ENCODE measurements at regions not wholly inside any gene's neighbourhood (a gene's known extent, or its start where the extent isn't known, plus 50 kb on each side); places are given as distances from the start of the nearest gene placed in this dataset.

DNA sequence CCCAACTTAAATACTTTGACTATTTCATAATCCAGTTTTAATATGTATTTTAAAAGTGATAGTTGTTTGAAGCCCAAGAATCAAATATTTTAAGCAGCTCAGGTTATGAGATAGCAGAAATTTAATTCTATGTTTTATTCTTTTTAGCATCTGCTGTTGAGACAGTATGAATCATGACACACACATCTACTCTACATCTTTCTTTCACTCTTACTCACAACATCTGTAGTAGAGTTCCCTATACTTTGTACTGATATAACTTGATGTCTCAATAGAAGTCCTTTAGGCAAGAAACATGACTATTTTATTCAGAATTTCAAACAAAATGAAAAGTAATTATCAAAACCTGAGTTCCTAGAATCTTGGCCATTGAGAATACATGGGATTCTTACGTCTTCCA lies 187.9 kb upstream of the GNPDA2 start:
- DNase-seq: no peak

DNA sequence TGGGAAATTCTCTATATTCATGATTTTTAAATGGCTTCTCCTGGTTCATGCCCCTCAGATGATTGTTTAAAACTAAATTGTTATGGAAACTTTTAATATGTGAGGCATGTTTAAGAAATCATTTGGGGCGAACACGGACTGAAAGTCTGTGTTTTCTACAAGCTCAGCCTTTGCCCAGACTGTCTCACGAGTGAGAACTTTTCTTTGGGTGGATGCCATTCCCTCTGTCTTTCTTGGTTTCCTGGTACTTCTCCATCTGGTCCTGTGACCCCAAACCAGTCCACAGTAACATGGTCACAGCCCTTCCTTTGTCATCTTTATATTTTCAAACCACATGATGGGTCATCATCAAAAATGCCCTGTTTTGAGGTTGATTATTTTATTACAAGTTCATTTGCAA lies 186.6 kb upstream of the GNPDA2 start:
- DNase-seq: no peak

DNA sequence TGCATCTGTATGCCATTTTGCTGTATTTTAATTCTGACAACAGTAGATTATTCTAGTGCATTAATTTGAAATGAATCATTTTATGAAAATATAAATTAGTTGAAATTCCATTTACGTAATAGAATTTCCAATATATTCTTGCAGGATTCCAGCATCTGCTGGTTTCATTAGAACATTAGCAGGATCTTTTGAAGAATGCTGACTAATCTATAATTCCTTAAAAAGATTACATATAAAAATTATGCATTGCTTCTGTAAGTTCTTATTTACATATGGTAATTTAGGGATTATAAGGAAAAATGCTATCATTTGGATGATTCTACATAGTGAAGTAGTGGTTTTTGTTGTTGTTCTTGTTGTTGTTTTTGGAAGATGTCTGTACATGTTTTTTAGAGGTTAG lies 182.2 kb upstream of the GNPDA2 start:
- no peak for DNase-seq

DNA sequence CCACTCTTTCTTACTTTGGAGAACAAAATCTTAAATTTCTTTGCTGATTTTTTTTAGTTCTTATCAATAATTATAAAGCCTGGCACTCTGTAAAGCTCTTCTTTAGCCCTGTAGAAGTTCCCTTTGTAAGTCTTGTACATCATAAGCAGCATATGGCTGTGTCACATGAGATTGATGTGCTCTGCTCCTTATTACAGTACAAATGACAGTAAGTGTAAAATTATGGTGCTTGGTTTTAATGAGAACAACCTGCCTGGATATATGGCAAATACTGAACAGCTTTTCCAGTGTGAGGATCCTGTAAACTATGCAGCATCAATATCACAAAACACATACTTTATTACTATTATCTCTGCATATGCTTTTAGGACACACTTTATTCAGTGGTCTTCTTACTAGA lies 145.9 kb upstream of the GNPDA2 start:
- DNase-seq: no peak

DNA sequence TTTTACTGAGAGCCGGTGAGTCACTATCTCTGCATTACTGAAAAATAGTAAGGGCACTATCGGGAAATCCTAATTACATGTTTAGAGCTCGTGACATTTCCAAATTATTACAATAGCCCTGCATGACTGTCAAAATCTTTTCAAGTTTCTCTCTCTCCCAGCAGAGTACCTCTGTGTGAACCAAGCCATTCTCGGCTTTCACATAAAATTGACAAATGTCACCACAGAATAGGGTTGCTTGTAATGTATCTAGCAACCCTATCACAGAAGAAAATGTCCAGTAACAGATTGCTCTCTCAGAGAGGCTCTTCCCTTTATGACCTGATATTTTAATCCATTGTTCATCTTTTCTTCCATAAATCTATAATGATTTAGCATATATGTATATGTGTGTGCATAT lies 144.8 kb upstream of the GNPDA2 start:
- DNase-seq: no peak

DNA sequence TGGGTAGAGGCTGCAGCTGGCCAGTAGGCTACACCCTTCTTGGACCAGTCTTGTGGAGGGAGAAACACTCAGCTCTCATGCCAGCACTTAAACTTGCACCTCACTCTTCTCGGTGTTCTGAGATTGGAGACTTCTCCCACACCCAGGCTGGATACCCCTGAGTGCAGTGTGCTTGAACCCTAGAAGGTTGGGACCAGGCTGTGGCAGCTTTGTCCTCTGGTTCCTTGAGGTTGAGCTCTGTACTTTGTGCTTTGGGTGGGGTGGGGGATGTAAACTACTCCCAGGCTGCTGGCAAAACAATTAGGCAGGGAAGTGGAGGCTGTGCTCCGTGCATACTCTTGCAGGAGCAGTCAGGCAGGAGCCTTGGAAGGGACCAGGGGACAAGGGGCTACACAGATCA lies 143.6 kb upstream of the GNPDA2 start:
- DNase-seq: no peak

DNA sequence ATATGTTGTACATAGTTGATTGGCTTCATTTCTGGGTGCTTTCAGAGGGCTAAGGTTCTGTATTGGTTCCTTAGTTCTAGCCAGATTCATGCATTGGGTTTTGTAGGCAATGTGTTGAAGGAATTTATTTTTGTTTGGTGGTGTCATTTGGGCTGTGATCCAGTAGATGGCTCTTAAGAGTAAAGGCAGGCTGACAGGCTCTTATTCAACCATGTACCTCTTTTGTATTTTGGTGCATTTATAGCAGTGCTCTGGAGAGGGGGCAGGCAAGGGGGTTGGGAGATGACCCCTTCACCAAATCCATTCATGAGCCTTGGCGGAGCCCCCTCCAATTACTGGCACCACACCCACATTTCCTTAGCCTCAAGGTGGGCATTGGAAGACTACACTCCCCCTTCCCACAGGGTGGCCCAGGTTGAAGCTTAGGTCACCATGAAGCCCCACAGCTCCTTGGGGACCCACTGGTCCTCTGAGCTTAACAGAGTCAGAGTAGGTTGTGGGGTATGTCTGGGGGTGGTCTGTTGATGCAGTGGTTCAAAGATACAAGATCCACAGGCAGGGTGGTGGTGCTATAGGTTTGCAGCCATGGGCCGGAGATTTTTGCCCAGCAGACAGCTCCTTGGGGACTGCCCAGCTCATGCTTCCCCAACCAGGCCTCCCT lies 143.0 kb upstream of the GNPDA2 start:
- no peak for DNase-seq

DNA sequence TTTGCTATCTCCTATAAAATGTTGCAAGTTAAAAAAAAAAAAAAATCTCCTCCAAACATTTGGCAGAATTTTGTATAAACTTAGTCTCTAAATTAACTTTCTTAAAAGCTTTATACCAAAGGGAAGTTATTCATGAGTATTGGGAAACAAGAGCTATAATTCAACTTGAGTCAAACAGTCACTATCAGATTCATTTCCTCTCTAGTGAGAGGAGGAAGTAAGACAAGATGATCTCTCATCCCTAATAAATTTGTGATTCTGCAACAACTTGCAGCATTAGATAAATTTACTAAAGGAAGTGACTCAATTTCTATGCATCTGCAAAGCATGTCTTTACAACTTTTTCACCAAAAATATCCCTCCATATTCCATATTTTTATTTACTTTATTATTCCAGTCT lies 135.4 kb upstream of the GNPDA2 start:
- DNase-seq: no peak

DNA sequence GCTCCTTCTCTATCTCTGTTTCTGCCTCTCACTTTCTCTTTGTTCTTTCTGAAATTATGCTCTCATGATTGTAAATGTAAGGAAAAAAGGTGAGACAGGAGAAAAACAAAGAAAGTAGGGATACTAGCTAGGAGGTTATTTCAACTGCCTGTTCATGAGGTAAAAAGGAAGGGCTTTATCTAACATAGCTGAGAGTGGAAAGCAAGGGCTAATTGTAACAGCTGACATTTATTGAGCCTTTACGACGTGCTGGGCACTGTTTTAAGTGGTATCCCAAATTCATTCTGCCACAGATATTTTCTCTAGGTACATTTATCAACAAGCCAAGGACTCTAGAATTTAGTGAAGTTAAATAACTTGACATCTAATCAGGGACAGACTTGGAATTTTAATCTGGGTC lies 133.1 kb upstream of the GNPDA2 start:
- DNase-seq: no peak

DNA sequence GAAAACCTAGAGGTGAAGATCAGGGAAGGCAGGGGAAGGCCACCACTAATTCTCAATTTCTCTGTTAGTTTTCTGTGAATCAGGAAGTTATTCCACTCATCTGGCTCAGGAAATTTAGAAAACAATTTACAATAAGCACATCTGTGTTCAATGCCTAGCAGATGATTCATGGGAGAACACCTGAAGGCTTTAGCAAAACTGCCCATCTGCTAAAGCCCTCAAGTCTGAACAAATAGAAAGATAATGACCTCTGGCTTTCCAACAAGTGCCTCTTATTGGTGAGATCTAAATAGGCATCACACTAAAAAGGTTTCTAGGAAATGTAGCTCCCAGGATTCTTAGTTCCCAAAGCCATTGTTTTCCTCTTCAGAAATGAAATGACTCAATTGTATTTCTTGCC lies 122.1 kb upstream of the GNPDA2 start:
- no peak for DNase-seq

DNA sequence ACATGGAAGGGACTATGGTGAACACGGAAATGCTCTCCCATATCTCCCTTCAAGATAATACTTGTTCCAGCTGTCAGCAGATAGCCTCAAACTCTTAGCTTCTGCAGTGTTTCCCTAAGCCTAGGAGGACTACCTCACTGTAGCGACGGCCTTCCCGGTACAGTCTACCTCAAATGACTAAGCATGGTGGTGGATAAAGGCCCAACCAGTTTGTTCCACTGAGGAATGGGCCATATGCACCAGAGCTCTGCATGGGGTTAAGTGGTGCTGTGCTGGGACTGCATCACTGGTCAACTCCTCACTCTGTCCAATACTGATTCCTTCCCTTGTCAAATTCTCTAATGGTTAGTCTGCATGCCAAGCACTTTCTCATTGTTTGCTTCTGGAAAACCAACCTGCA lies 119.6 kb upstream of the GNPDA2 start:
- no peak for DNase-seq

DNA sequence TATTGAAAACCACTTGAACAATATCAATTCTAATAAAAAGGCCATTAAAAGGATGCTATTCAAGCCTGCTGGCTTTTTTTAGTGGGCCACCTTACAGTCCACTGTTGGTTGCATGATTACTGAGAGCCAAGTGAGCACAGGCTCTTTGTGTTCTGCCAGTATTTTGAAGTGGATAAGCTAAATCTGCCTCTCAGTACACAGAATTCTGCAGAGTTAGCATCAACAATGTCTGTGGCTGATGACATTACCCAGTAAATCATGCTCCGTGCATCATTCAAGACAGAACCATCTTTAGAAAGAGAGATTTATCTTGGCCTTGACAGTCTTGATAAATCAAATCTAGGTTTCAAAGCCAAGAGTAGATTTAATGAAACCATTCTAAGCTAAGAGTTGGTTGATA lies 119.0 kb upstream of the GNPDA2 start:
- DNase-seq: no peak

DNA sequence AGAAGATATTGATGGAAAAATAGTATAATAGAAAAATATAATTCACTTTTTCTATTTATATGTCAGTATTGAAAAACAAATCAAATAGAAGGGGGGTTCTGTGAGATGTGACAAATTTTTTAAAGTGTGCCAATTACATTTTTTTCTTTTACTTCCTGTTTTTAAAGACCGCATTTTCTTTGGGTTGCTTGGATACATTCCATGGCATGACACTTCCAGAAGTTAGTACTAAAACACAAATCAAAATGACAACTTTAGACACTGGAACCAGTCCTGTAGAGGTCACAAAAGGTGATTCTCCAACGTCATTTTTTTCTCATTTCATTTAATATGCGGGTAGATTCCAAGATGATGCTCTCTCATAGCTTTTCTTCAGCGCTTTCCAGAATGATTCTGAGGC lies 116.2 kb upstream of the GNPDA2 start:
- no peak for DNase-seq

DNA sequence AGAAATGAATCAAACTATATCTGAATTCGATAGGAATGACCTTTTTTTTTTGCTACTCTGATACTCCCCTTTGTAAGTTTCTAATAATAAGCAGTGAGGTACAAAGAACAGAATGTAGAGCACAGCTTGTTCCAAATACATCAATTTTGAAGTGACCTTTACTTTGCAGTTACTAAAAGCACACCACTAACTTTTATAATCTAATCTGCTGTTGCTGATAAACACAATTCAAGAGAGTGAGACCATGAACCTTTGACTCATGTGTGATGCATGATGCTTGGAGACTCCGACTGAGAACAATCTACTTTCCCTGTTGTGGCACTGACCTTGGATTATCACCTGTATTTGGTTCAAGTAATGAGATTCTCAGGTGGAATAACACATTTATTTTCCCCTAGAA lies 91.6 kb upstream of the GNPDA2 start:
- DNase-seq: no peak

DNA sequence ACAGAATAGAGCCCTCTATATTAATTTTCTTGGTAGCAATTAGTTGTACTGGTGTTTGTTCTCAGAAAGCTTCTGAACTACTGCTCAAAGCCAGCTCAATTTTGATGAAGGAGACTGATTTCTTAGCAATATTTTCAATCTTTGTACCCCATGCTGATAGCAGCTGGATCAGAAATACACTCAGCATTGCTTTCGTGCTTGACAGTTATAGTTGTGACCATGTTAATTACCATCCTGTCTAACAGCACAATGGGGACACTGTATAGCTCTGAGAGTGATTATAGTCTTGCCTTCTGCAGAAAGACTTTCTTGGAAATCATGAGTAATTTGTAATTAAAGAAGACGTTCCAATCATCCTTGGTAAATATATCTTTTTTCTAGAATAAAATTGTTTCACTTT lies 79.7 kb upstream of the GNPDA2 start:
- no peak for DNase-seq

DNA sequence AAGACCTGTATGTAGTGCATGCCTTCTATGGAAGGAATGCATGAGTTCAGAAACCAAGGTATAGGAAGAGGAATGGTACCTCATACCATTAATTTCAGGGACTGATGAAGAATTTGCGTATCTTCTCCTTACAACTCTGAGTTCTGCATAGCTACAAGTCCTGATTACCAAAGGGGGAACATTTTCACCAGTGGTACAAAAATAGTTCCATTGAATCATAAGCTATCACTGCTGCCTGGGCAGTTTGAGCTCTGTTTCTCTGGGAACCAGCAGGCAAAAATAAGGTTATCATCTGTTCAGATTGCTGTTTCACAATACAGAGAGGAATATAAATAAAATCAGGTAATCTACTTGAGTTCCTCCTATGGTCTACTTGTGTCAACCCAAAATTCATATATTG lies 77.9 kb upstream of the GNPDA2 start:
- no peak for DNase-seq

DNA sequence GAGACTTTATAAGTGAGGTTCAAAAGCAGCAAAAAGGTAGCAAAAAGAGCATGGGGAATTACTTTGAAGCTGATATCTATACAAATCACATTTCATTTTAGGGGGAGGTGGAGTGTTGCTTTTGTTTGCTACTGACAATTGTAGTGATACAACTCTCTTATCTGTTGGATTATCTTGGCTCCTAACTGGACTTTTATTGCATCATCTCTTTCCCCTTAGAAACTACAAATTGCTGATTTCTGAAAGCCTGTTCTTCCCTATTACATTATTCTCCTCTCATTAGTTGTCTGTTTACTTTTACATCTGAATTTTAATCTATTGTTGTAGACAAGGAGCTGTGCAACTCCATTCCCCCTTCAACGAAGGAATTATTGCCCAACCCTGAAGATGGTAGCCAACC lies 75.0 kb upstream of the GNPDA2 start:
- DNase-seq: no peak

DNA sequence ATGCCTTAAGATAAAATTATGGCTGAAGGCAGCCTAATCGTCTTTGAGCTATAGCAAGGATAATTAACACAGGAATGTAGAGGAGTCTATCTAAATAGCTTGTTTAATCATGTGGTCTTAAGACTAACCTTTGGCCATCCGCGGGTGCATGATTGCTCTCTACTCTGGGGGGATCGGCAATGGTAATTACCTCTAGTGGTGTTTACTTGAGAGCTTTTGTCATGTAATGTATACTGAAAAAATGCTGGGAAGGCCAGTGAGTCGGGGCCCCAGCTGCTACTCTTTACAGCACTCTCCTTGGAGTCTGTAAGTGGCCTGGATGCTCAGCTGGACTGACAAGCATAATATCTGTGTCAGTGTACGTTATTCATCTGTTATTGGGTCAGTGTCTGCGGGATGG lies 65.5 kb upstream of the GNPDA2 start:
- no peak for DNase-seq

DNA sequence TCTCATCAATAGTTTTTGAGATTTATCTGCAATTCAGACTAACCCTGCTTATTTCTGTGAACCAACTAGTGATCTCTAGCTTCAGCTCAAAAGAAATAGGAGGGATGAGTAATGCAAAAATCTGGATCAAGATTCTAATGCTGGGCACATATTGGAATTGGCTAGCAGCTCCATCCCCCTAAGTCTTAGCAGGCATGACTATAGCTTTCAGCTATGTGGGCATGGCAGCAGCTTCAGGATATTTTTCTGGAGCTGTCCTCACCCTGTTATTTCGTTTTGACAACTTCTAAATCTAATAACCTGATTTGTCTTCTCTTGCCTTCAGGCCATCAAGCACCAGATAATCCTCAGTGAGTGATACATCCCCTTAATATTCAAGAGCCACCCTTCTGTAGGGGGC lies 50.8 kb upstream of the GNPDA2 start:
- no peak for DNase-seq

Data from RPMI8226 (cell line).